ENCODE measurements at regions not wholly inside any gene's neighbourhood (a gene's known extent, or its start where the extent isn't known, plus 50 kb on each side); places are given as distances from the start of the nearest gene placed in this dataset.

GRCh38 chr7:47074702-47075153 is 507.2 kb downstream of the TNS3 start:
- H3K4me1 Mint-ChIP-seq = peaks cover 11% of the 10 kb centered on the region; the same call in 1 of the 2 replicates

GRCh38 chr7:47073284-47073683 is 508.6 kb downstream of the TNS3 start:
- no peaks in the 10 kb centered on the region for H3K27me3 Mint-ChIP-seq (ENCODE audit: low read depth)
- H3K9me3 Mint-ChIP-seq = no peaks in the 10 kb centered on the region; the same call in 1 of the 2 replicates
- H3K36me3 Mint-ChIP-seq = no peaks in the 10 kb centered on the region; the same call in 1 of the 2 replicates
- H3K4me3 Mint-ChIP-seq = no peak overlapping the region
- ATAC-seq (no peak), DNase-seq (ENCODE audit: low spot score) (no peak)
- TF ChIP-seq PREB (CRISPR knock-in tag; IDR thresholded peaks at IDR 0.05; ENCODE audit: borderline replicate concordance) (no peak), ATF1 (CRISPR knock-in tag; IDR thresholded peaks at IDR 0.05) (no peak), ZBTB43 (CRISPR knock-in tag; IDR thresholded peaks at IDR 0.05) (no peak), SOX15 (CRISPR knock-in tag; IDR thresholded peaks at IDR 0.05) (no peak), ZNF532 (CRISPR knock-in tag; IDR thresholded peaks at IDR 0.05; ENCODE audit: borderline replicate concordance) (no peak), MAX (CRISPR knock-in tag; IDR thresholded peaks at IDR 0.05) (no peak), ERG (CRISPR knock-in tag; IDR thresholded peaks at IDR 0.05) (no peak), ZBTB21 (CRISPR knock-in tag; IDR thresholded peaks at IDR 0.05; ENCODE audit: borderline replicate concordance) (no peak)
- ChIA-PET CTCF (no interaction called here), POLR2A (interaction anchor here (0.6 kb wide), 1 partner anchor 45 kb away, joined by 3 read pairs; no protein-coding TSS in a partner anchor)
- no peak overlapping the region for H3K27ac Mint-ChIP-seq
- H3K4me1 Mint-ChIP-seq = peaks cover 11% of the 10 kb centered on the region; the same call in 1 of the 2 replicates

More at GRCh38 chr7:47074702-47075153, 507.2 kb downstream of the TNS3 start:
- Mint-ChIP-seq H3K9me3 (no peaks in the 10 kb centered on the region), H3K36me3 (no peaks in the 10 kb centered on the region), H3K27ac (no peak overlapping the region), H3K4me3 (no peak overlapping the region), H3K27me3 (ENCODE audit: low read depth) (no peaks in the 10 kb centered on the region)
- no peak for DNase-seq (ENCODE audit: low spot score)
- TF ChIP-seq TP53 (CRISPR knock-in tag; IDR thresholded peaks at IDR 0.05) = no peak
- no peak for TF ChIP-seq ZNF423 (CRISPR knock-in tag; IDR thresholded peaks at IDR 0.05)
- no peak for TF ChIP-seq PRRX2 (CRISPR knock-in tag; IDR thresholded peaks at IDR 0.05)
- ChIA-PET POLR2A (no interaction called here), CTCF (interaction anchor here (1.5 kb wide), 1 partner anchor 26 kb away, joined by 3 read pairs; no protein-coding TSS in a partner anchor)
- no peak for ATAC-seq

- ChIA-PET CTCF (no interaction called here), POLR2A (no interaction called here)
- H3K4me3 Mint-ChIP-seq = no peak overlapping the region
- no peak for ATAC-seq
- no peaks in the 10 kb centered on the region; the same call in 1 of the 2 replicates for H3K36me3 Mint-ChIP-seq
- H3K4me1 Mint-ChIP-seq = peaks cover 11% of the 10 kb centered on the region; the same call in 1 of the 2 replicates
- no peak for DNase-seq (ENCODE audit: low spot score)
- no peaks in the 10 kb centered on the region for H3K27me3 Mint-ChIP-seq (ENCODE audit: low read depth)
- H3K9me3 Mint-ChIP-seq = no peaks in the 10 kb centered on the region; the same call in 1 of the 2 replicates
- H3K27ac Mint-ChIP-seq = no peak overlapping the region
- TF ChIP-seq FOXJ3 (CRISPR knock-in tag; IDR thresholded peaks at IDR 0.05; ENCODE audit: borderline replicate concordance) (no peak), NFYB (CRISPR knock-in tag; conservative IDR thresholded peaks at IDR 0.05; ENCODE audit: low read depth) (no peak), KAT7 (CRISPR knock-in tag; IDR thresholded peaks at IDR 0.05; ENCODE audit: borderline replicate concordance) (no peak), IRF1 (CRISPR knock-in tag; IDR thresholded peaks at IDR 0.05) (no peak), GTF2I (CRISPR knock-in tag; conservative IDR thresholded peaks at IDR 0.05) (no peak), ATF3 (CRISPR knock-in tag; conservative IDR thresholded peaks at IDR 0.05) (no peak), ATF2 (CRISPR knock-in tag; IDR thresholded peaks at IDR 0.05; ENCODE audit: borderline replicate concordance, low read depth) (no peak), HMGXB4 (CRISPR knock-in tag; IDR thresholded peaks at IDR 0.05) (no peak)
These were observed 510.0 kb downstream of the TNS3 start for GRCh38 chr7:47071866-47072265.
